ENCODE measurements at regions not wholly inside any gene's neighbourhood (a gene's known extent, or its start where the extent isn't known, plus 50 kb on each side); places are given as distances from the start of the nearest gene placed in this dataset.
"Not testable (repeated sequence)": the region's sequence is repeated elsewhere in the genome, so short reads cannot be mapped to it uniquely, and the experiment has no call there.

DNA sequence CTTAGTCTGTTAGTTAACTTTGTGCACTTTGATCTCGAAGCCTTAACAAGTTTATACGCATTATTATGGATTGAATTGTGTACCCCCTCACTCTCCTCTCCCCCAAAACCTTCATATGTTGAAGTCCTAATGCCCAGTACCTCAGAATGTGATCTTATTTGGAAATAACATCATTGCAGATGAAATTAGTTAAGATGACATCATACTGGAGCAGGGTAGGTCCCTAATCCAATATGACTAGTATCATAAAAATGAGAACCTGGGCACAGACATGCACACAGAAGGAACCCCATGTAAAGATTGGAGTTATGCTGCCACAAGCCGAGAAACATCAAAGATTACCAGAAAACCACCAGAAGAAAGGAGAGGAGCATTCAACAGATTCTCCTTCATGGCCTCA, 85.8 kb upstream of the TSC22D1 start:
- DNase-seq (ENCODE audit: low spot score): no peak

DNA sequence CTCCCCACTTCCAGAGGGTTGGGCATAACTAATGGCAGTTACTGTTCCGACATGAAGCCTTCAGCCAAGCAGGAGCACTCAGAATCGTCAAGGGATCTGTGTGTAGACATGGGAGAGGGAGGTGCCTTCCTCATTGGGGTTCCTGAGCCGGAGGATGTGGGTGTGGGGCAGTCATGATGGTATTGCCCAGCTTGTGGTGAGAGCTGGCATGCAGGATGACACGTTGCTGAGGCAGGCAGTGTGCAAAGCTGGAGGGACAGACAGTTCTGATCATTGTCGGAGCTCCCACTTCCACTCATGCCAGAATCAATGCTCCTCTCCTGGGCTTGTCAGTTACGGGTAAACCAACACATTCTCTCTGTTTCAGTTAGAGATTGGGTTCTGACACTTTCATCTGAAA, 83.9 kb upstream of the TSC22D1 start:
- no peak for DNase-seq (ENCODE audit: low spot score)

DNA sequence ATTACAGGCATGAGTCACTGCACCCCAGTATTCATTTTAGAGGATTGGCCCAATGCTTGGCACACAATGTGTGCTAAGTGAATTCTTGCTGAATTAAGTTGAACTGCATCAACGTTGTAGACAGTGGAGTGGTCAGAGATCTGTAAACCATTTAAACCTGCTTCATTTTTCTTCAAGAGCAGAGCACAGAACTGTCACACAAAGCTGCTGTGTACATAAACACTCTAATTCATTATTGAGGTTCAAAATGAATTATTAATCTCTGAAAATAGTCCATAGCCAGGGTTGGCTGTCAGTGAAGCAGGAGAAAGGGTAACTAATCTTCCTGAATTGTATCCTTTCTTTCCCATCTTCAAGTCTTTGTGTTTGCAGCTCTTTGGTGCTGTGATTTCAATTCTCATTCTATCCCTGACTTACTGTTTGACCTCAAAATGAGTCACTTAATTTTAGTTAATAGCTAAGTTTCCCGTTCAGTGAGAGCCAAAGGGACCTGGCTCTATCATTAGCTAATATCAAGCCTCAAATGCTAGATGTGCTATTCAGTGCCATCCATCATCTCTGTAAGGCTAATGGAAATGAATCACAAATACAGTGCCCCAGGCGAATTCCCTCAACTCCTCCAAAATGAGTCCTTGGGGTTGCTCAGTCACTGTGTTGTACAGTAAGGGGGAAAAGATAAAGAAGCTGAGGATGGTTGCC, 77.0 kb upstream of the TSC22D1 start:
- DNase-seq (ENCODE audit: low spot score): no peak

DNA sequence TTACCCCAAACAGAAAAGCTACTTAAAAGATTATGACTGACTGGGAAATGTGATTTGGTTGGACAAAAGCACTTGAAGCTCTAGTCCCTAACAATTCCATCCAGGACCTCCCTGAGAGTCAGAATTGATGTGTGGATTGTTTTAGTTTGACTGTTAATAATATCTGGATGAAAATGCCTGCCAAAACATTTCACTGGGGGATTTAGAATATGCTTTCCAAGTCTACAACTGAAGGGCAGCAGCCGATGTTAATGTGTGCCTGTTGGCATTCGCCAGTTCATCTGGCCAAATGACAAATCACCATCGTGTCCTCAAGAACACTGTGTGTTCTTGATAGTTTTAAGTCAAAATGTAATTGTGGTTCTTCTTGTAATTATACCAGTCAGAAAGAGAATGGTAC, 76.0 kb upstream of the TSC22D1 start:
- no peak for DNase-seq (ENCODE audit: low spot score)

DNA sequence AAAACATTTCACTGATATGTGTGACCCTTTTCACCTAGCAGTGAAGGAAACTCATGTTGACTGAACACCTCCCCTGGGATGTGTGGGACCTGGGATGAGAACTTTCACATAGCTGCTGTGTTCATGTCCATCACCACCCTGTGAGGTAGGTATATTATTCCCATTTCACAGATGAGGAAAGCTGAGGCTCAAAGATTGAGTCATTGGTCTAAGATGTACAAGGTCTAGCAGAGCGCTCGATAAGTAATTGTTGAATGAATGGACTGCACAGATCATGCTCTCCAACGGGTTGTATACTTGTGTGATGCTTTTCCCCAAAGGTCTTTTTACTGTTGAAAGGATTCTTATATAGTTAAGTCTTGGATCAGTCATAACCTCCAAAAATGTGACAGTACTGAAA, 75.6 kb upstream of the TSC22D1 start:
- no peak for DNase-seq (ENCODE audit: low spot score)

DNA sequence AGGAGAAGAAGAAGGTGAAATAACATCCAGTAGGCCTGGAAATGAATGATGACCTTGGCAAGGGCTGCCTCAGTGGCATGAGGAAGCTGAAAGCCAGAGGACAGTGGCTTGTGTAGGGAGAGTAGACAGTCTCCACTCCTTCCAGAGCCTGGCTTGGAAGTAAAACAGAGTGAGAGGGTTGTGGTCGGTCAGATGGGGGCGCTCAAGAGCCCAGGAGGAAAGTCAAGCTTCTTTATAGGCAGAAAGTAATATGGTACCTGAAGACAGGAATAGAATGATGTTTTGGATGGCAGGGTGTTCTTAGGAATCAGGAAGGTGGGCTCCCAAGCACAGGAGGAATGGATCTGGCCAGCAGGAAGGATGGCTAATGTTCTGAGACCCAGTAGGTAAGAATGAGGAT, 75.1 kb upstream of the TSC22D1 start:
- no peak for DNase-seq (ENCODE audit: low spot score)

DNA sequence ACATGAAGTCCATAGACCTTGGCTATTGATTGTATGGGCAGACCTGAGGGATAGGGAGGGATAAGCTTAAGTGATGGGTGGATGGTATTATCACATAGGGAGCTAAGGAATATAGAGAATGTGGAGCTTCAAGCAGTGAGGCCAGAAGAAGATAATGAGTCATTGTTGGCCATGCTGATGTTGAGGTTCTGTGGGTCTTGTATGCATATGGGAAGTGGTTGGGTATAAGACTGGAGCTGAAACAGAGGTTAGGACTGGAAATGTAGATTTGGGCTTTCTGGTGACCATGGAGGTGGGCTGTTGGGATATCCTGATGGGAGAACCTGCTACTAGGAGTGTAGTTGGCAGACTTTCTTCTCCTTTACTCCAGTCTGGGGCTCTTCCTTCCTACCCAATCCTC, 73.7 kb upstream of the TSC22D1 start:
- DNase-seq (ENCODE audit: low spot score): no peak

DNA sequence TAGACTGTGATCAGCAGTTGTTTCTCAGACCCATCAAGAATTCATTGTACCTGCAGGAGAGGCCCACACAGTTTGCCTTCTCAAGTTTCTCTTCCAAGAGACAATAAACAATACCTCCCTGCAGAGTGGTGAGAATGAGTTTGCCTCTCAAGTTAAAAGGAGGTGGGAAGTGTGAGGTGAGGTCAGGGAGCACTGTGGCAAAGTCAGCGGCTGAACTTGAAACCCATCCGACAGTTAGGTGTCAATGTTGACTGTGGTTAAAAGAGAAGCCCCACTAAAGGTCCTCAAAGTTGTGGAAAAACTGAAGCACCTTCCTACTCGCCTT, 72.9 kb upstream of the TSC22D1 start:
- no peak for DNase-seq (ENCODE audit: low spot score)

DNA sequence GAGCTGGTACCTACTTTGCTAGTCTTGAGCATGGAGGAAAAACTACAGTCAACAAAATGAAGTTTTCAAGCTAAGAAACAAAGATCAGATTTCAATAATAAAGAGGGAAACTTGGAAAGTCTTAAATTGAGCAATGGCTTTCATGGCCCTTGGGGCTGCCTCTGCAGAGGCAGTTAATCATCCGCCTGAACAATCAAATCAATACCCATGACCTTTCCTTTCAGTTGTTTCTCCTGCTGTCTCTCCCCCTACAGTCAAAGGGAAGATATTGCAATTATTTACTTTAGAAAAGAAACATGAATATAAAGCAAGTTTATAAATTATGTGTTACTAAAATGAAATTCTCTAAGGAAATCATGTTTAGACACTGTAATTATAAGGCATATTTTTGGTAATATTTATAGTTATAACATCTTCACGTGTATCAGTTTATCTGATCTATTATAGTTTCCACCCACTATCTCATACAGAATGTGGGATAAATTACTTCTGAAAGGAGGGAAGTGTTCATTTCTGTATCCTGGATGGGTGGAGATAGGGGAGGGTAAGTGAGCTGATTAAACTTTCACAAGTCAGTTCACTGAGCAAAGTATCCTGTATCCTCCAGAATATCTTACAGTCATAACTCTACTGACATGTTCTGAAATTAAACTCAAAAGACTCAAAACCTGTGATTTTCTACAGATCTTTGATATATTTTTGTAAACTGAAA, 72.4 kb upstream of the TSC22D1 start:
- DNase-seq (ENCODE audit: low spot score): no peak

DNA sequence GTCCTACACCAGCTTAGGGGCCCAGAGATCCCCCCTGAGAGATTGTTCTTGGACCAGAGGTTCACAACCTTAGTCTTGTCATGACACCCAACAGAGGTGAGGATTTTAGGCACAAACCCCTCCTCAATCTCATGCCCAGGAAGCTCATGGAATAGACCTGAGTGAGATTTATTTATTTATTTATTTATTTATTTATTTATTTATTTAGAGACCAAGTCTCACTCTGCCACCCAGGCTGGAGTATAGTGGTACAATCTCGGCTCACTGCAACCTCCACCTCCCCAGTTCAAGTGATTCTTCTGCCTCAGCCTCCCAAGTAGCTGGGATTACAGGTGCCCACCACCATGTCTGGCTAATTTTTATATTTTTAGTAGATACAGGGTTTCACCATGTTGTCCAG, 71.4 kb upstream of the TSC22D1 start:
- DNase-seq (ENCODE audit: low spot score): not testable (repeated sequence)

DNA sequence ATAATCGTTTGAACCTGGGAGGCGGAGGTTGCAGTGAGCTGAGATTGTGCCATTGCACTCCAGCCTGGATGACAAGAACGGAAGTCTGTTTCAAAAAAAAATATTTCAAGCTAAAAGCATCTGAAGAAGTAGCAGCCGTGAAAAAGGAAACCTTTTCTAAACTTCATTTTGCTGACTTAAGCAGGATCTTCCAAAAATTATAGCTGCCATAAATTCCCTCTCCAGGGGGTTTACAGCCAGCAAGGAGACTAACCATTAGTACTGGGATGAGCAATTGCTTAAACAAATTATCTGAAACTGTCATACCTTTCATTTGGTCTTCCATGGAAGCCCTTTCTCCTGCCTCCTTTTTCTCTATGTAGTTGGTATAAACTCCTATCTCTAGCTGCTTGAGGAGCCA, 69.9 kb upstream of the TSC22D1 start:
- DNase-seq (ENCODE audit: low spot score): no peak

DNA sequence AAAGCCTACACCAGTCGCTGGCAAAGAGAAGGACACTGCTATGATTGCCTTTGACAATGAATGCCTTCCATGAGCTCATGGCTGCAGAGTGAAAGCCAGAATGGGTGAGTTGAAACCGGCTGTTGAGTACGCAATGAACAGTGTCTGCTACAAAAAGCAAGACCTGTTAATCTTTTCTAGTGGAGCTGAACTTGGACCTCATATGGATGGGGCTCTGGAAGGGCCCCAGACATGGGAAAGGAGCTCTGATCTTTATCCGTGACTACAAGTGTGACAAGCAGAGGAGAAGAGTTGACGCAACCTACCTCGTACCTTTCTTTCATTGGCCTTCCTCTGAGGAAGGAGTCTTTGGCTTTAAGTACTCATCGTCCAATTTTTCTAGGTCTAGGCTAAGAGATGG, 67.1 kb upstream of the TSC22D1 start:
- no peak for DNase-seq (ENCODE audit: low spot score)

DNA sequence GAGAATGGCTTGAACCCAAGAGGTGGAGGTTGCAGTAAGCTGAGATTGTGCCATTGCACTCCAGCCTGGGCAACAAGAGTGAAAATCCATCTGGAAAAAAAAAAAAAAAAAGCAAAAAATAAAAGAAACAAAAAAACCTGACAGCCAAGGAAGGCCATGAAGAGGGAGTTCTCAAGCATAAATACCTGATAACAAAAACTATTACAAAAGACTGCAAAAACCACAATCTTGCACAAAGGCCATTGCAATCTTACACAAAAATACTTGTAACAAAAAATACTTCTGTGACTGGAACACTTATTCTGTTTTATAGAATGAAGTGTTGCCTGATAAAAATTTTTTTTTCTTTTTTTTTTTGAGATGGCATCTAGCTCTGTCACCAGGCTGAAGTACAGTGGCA, 61.5 kb upstream of the TSC22D1 start:
- no peak for DNase-seq (ENCODE audit: low spot score)

DNA sequence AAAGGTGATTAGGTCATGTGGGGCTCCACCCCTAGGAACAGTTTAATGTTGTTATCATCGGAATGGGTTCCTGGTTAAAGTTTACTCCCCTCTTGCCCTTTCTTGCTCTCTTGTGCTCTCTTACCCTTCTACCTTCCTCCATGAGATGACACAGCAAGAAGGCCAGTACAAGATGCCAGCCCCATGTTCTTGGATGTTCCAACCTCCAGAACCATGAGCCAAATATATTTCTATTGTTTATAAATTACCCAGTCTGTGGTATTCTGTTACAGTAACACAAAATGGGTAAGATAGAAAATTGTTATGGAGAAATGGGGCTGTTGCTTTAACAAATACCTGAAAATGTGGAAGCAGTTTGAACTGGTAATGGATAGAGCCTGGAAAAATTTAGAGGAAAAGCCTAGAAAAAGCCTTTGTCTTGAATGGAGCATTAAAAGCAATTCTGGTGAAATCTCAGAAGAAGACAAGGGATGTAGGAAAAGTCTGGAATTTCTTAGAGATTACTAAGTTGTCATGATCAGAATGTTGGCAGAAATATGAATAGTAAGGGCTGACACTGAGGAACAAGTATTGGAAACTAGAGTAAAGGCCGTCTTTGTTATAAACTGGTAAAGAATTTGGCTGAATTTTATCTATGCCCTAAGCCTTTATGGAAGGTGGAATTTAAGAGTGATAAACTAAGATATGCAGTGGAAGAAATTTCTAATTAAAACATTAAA, 53.5 kb upstream of the TSC22D1 start:
- DNase-seq (ENCODE audit: low spot score): no peak

DNA sequence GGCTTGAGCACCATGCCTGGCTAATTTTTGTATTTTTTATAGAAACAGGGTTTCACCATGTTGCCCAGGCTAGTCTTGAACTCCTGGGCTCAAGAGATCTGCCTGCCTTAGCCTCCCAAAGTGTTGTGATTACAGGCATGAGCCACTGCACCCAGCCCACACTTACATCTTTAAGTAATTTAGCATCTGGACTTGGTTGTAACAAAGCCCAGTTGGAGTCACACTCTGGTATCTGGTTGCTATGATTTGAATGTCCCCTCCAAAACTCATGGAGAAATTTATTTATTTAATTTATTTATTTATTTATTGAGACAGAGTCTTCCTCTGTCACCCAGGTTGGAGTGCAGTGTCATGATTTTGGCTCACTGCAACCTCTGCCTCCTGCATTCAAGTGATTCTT, 52.7 kb upstream of the TSC22D1 start:
- not testable (repeated sequence) for DNase-seq (ENCODE audit: low spot score)

DNA sequence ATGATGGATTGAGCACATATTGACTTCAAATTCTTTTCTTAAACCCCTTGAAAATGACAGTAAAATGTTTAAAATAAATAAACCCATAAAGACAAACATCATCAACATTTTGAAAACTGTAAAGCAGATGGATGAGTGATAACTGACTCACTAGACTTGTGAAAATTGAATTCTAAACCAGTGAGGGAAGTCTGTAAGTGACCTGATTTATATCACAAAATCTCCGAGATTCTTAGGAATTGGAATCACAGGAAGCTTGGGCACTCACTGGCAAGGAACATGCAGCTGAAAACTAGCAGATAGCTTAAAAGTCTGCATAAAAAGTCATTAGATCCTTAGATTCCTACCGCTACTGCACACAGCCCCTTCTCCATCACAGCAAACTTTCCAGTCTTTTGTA, 51.3 kb upstream of the TSC22D1 start:
- DNase-seq (ENCODE audit: low spot score): no peak

DNA sequence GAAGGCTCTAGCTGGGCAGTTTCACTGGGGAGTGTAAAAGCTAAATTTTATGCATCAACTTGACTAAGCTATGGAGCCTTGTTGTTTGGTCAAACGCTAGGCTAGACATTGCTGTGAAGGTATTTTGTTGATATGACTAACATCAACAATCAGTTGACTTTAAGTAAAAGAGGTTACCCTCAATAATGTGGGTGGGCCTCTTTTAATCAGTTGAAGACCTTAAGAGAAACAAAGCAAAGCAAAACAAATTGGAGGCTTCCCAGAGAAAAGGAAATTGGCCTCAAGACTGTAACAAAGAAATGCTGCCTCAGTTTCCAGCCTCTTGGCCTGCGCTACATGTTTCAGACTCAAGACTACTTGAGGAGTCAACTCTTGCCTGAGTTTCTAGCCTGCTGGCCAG, 50.0 kb upstream of the TSC22D1 start:
- no peak for DNase-seq (ENCODE audit: low spot score)
